Lower lobe of right lung (tissue), 2 donors: ENCODE measurements at regions not wholly inside any gene's neighbourhood (a gene's known extent, or its start where the extent isn't known, plus 50 kb on each side); places are given as distances from the start of the nearest gene placed in this dataset.

ENCODE experiments used
- ATAC-seq, 2 donors: fragments of 200-7000 bp; cut with Tn5 transposase; one replicate each; pipeline ENCODE4 v1.9.1; 2020 to 2022; ENCODE audit warnings: mild to moderate bottlenecking in 2 of 2, moderate library complexity in 2 of 2
- DNase-seq: peaks from one replicate; pipeline ENCODE4 v3.0.0-alpha.2; 2020
- H3K27ac ChIP-seq: fragments of 200-600 bp; one replicate; pipeline ENCODE4 v1.8.0; 2022
- H3K27me3 ChIP-seq: fragments of 200-600 bp; one replicate; pipeline ENCODE4 v1.8.0; 2022; ENCODE audit warnings: low read depth
- H3K36me3 ChIP-seq: fragments of 200-600 bp; one replicate; pipeline ENCODE4 v1.8.0; 2022; ENCODE audit warnings: mild to moderate bottlenecking
- H3K4me1 ChIP-seq: fragments of 200-600 bp; one replicate; pipeline ENCODE4 v1.8.0; 2022
- H3K4me3 ChIP-seq: fragments of 200-600 bp; one replicate; pipeline ENCODE4 v1.8.0; 2022; ENCODE audit warnings: mild to moderate bottlenecking
- H3K9me3 ChIP-seq: fragments of 200-600 bp; one replicate; pipeline ENCODE4 v1.8.0; 2022
- intact Hi-C: fragments of 100-400 bp; cut with DNase I; formaldehyde crosslinking; loops from one replicate; pipeline ENCODE4 v1.11.0; 2022
- TF ChIP-seq, protein P1 (sequence below): fragments of 200-600 bp; IDR thresholded peaks from one replicate; pipeline ENCODE4 v1.8.0; 2022; ENCODE audit warnings: antibody characterized with exemption, mild to moderate bottlenecking
- donor health status: DM: no; HTN: yes; CAD: no; lungs with severe emphysema.

GRCh38 chr3:56860939-56861338 is 59.2 kb upstream of the ARHGEF3 start:
- intact Hi-C loops = no loop called here

GRCh38 chr3:56860351-56860750 is 58.6 kb upstream of the ARHGEF3 start:
- no peaks in the 10 kb centered on the region for H3K9me3 ChIP-seq
- no peaks in the 10 kb centered on the region for H3K27me3 ChIP-seq
- DNase-seq (no peak), ATAC-seq (no peak)
- no peak overlapping the region for H3K27ac ChIP-seq
- H3K36me3 ChIP-seq = no peaks in the 10 kb centered on the region
- H3K4me1 ChIP-seq = peaks cover 12% of the 10 kb centered on the region
- no peak overlapping the region for H3K4me3 ChIP-seq
- intact Hi-C loops = no loop called here
- TF ChIP-seq, protein P1, sequence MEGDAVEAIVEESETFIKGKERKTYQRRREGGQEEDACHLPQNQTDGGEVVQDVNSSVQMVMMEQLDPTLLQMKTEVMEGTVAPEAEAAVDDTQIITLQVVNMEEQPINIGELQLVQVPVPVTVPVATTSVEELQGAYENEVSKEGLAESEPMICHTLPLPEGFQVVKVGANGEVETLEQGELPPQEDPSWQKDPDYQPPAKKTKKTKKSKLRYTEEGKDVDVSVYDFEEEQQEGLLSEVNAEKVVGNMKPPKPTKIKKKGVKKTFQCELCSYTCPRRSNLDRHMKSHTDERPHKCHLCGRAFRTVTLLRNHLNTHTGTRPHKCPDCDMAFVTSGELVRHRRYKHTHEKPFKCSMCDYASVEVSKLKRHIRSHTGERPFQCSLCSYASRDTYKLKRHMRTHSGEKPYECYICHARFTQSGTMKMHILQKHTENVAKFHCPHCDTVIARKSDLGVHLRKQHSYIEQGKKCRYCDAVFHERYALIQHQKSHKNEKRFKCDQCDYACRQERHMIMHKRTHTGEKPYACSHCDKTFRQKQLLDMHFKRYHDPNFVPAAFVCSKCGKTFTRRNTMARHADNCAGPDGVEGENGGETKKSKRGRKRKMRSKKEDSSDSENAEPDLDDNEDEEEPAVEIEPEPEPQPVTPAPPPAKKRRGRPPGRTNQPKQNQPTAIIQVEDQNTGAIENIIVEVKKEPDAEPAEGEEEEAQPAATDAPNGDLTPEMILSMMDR = no peak

More at GRCh38 chr3:56860939-56861338, 59.2 kb upstream of the ARHGEF3 start:
- no peaks in the 10 kb centered on the region for H3K27me3 ChIP-seq
- no peaks in the 10 kb centered on the region for H3K36me3 ChIP-seq
- H3K4me1 ChIP-seq = peaks cover 7% of the 10 kb centered on the region
- TF ChIP-seq, protein P1 = no peak
- H3K27ac ChIP-seq = no peak overlapping the region
- H3K9me3 ChIP-seq = no peaks in the 10 kb centered on the region
- ATAC-seq (no peak), DNase-seq (no peak)
- no peak overlapping the region for H3K4me3 ChIP-seq

DNA sequence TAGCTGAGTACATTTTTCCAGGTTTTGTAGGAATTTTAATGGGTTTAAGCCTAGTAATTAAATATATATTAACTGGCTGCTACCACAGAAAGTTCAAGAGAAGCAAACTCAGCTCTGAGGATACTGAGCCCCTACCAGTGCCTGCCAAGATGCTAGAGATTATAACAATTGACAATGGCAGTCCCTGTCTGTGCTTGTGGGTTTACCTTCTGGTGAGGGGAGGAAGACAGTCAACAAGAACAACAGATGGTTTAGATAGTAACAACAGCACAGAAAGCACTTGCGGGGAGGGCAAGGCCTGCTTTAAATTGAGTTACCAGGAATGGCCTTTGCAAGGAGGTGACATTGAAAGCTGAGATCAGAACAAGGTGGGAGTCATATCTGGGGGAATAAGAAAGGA is 56.6 kb upstream of the ARHGEF3 start:
- Histone ChIP-seq H3K36me3 (no peaks in the 10 kb centered on the region), H3K27me3 (no peaks in the 10 kb centered on the region), H3K4me1 (peaks cover 12% of the 10 kb centered on the region), H3K9me3 (no peaks in the 10 kb centered on the region), H3K4me3 (no peak overlapping the region), H3K27ac (no peak overlapping the region)
- intact Hi-C loops = no loop called here
- TF ChIP-seq, protein P1 = no peak
- no peak for ATAC-seq
- DNase-seq = no peak

- Histone ChIP-seq H3K9me3 (no peaks in the 10 kb centered on the region), H3K36me3 (no peaks in the 10 kb centered on the region), H3K27ac (no peak overlapping the region), H3K4me3 (no peak overlapping the region), H3K27me3 (no peaks in the 10 kb centered on the region), H3K4me1 (peaks cover 12% of the 10 kb centered on the region)
- intact Hi-C loops = no loop called here
- TF ChIP-seq, protein P1 = no peak
- ATAC-seq (no peak), DNase-seq (no peak)
Measured at GRCh38 chr3:56857178-56857577, 55.4 kb upstream of the ARHGEF3 start.

DNA sequence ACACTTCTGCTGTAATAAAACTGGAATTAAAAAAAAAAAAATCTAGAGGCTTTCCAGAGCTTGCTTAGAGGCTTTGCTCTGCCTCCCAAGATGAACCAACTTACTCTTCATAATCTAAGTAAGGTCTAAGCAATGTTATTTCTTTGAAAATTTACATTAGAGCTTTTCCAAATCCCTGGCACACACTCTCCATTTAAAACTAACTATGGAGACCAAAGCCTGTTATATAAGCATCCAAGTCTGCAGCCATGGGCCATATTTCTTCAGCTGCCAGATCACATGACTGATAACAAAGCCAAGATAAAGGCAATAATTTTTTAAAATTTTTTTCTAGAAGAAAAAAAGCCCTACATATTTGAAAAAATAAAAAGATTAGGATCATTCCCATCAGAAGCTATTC is 55.0 kb upstream of the ARHGEF3 start:
- TF ChIP-seq, protein P1 = no peak
- ATAC-seq (no peak), DNase-seq (no peak)
- H3K36me3 ChIP-seq = no peaks in the 10 kb centered on the region
- no peak overlapping the region for H3K27ac ChIP-seq
- no peaks in the 10 kb centered on the region for H3K9me3 ChIP-seq
- intact Hi-C loops = no loop called here
- H3K4me3 ChIP-seq = no peak overlapping the region
- H3K4me1 ChIP-seq = peaks cover 12% of the 10 kb centered on the region
- H3K27me3 ChIP-seq = no peaks in the 10 kb centered on the region
